Erythroblast (primary cell): ENCODE measurements at regions not wholly inside any gene's neighbourhood (a gene's known extent, or its start where the extent isn't known, plus 50 kb on each side); places are given as distances from the start of the nearest gene placed in this dataset.

Experiments
- GATA1 ChIP-seq: IDR thresholded peaks from 2 replicates; pipeline ENCODE4 v1.6.1; 2011; ENCODE audit warnings: low read depth, mild to moderate bottlenecking, control low read depth, low read length, moderate library complexity
- POLR2A ChIP-seq: IDR thresholded peaks from 2 replicates; pipeline ENCODE4 v1.6.1; 2011; ENCODE audit warnings: mild to moderate bottlenecking, low read length

GRCh38 chr6:126266664-126267063, 73.3 kb upstream of the CENPW start:
- no peak for TF ChIP-seq POLR2A
- TF ChIP-seq GATA1, result no peak
